GM12878 (cell line): ENCODE measurements at regions not wholly inside any gene's neighbourhood (a gene's known extent, or its start where the extent isn't known, plus 50 kb on each side); places are given as distances from the start of the nearest gene placed in this dataset.

Experiments used
- CHD1 ChIP-seq: IDR thresholded peaks from 2 replicates; pipeline ENCODE4 v1.6.1; 2012; ENCODE audit warnings: low read depth, low read length, improper control_type of control experiment
- EGR1 ChIP-seq, 2 experiments: IDR thresholded peaks; 1 replicate in 1 of 2; 2 replicates in 1 of 2; pipeline ENCODE4 v1.6.1; 2011 to 2012; ENCODE audit warnings: low read depth in 2 of 2, low read length in 2 of 2, borderline replicate concordance in 1 of 2, mild to moderate bottlenecking in 1 of 2, moderate library complexity in 1 of 2
- FOS ChIP-seq: IDR thresholded peaks from 3 replicates; pipeline ENCODE4 v1.6.1; 2011; ENCODE audit warnings: borderline replicate concordance; ENCODE audit not compliant: insufficient read length; ENCODE audit errors: extremely low read depth
- POU2F2 ChIP-seq: IDR thresholded peaks from 3 replicates; pipeline ENCODE4 v1.6.1; 2011; ENCODE audit warnings: low read depth, mild to moderate bottlenecking, low read length, borderline replicate concordance
- RFX5 ChIP-seq: IDR thresholded peaks from 2 replicates; pipeline ENCODE4 v1.6.1; 2011; ENCODE audit warnings: low read depth, low read length, improper control_type of control experiment
- TAF1 ChIP-seq: IDR thresholded peaks from 2 replicates; pipeline ENCODE4 v1.6.1; 2011; ENCODE audit warnings: mild to moderate bottlenecking, low read depth, low read length, borderline replicate concordance
- TCF12 ChIP-seq: IDR thresholded peaks from 2 replicates; pipeline ENCODE4 v1.6.1; 2011; ENCODE audit warnings: low read depth, mild to moderate bottlenecking, low read length
- TF ChIP-seq, protein P1 (sequence below): IDR thresholded peaks from 2 replicates; pipeline ENCODE4 v1.6.1; 2011; ENCODE audit warnings: borderline replicate concordance, low read depth, mild to moderate bottlenecking, moderate library complexity, mixed read lengths, low read length; ENCODE audit not compliant: insufficient read depth; ENCODE audit errors: extremely low read length
- TF ChIP-seq, protein P2 (sequence below): fragments of 450-650 bp; IDR thresholded peaks from 2 replicates; pipeline ENCODE4 v1.6.1; 2017; ENCODE audit warnings: mild to moderate bottlenecking

DNA sequence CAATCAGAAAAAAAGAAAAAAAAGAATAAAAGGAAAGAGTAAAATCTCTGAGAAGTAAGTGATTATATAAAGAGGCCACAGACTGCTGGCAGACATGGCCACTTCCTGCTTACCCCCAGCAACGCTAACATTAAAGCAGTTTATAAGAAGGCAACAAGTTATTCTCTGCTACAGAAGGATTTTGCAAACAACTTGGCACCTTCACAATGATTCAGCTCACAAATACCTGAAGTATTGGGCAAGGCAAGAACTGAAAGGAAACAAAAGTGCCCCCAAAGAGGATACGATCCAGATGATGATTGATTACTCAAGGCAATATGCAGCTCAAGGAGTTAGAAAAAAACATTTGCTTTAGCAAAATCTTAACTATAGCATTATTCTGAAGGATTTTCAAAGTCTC lies 718.8 kb downstream of the KLHL13 start:
- TF ChIP-seq, protein P1, sequence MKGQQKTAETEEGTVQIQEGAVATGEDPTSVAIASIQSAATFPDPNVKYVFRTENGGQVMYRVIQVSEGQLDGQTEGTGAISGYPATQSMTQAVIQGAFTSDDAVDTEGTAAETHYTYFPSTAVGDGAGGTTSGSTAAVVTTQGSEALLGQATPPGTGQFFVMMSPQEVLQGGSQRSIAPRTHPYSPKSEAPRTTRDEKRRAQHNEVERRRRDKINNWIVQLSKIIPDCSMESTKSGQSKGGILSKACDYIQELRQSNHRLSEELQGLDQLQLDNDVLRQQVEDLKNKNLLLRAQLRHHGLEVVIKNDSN = no peak
- no peak for TF ChIP-seq EGR1 (IDR thresholded peaks at IDR 0.05; ENCODE audit: borderline replicate concordance in 1 of 2, low read depth in 2 of 2, low read length in 2 of 2)
- TF ChIP-seq FOS = no peak
- TF ChIP-seq CHD1 = no peak
- TF ChIP-seq RFX5 = no peak
- TF ChIP-seq POU2F2 = no peak
- TF ChIP-seq, protein P2, sequence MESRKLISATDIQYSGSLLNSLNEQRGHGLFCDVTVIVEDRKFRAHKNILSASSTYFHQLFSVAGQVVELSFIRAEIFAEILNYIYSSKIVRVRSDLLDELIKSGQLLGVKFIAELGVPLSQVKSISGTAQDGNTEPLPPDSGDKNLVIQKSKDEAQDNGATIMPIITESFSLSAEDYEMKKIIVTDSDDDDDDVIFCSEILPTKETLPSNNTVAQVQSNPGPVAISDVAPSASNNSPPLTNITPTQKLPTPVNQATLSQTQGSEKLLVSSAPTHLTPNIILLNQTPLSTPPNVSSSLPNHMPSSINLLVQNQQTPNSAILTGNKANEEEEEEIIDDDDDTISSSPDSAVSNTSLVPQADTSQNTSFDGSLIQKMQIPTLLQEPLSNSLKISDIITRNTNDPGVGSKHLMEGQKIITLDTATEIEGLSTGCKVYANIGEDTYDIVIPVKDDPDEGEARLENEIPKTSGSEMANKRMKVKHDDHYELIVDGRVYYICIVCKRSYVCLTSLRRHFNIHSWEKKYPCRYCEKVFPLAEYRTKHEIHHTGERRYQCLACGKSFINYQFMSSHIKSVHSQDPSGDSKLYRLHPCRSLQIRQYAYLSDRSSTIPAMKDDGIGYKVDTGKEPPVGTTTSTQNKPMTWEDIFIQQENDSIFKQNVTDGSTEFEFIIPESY = no peak
- TF ChIP-seq TCF12 = no peak
- TF ChIP-seq TAF1 = no peak
